Trophoblast cell (in vitro differentiated cells and primary cell): ENCODE measurements at regions not wholly inside any gene's neighbourhood (a gene's known extent, or its start where the extent isn't known, plus 50 kb on each side); places are given as distances from the start of the nearest gene placed in this dataset.
A peak's percentile ranks its signal among the peaks of the same experiment; 100 is the strongest.
"Not testable (repeated sequence)": the region's sequence is repeated elsewhere in the genome, so short reads cannot be mapped to it uniquely, and the experiment has no call there.

Experiments used
- DNase-seq, 2 donors: peaks; one replicate each; pipeline ENCODE4 v3.0.0-alpha.2; 2016
- H2AFZ ChIP-seq: 2 replicates; pipeline ENCODE4 v1.6.1; 2013; ENCODE audit warnings: low read length, moderate library complexity, mild to moderate bottlenecking; ENCODE audit not compliant: insufficient read depth, poor library complexity
- H2AK5ac ChIP-seq: 2 replicates; pipeline ENCODE4 v1.6.1; 2013; ENCODE audit warnings: mild to moderate bottlenecking, low read length
- H2BK120ac ChIP-seq: 2 replicates; pipeline ENCODE4 v1.6.1; 2013; ENCODE audit warnings: low read length, mild to moderate bottlenecking, moderate library complexity; ENCODE audit not compliant: insufficient read depth, poor library complexity
- H2BK12ac ChIP-seq: 2 replicates; pipeline ENCODE4 v1.6.1; 2013; ENCODE audit warnings: mild to moderate bottlenecking, low read length, moderate library complexity
- H2BK5ac ChIP-seq: 2 replicates; pipeline ENCODE4 v1.6.1; 2013; ENCODE audit warnings: low read length, low read depth, moderate library complexity, mild to moderate bottlenecking; ENCODE audit not compliant: poor library complexity
- H3K14ac ChIP-seq: 2 replicates; pipeline ENCODE4 v1.6.1; 2013; ENCODE audit warnings: mild to moderate bottlenecking, low read length
- H3K18ac ChIP-seq: 2 replicates; pipeline ENCODE4 v1.6.1; 2013; ENCODE audit warnings: mild to moderate bottlenecking, low read length
- H3K23ac ChIP-seq: 2 replicates; pipeline ENCODE4 v1.6.1; 2013; ENCODE audit warnings: low read length
- H3K27ac ChIP-seq: 2 replicates; pipeline ENCODE4 v1.5.1; 2013; ENCODE audit warnings: low read depth, mild to moderate bottlenecking, inconsistent platforms, low read length, moderate library complexity
- H3K27me3 ChIP-seq: 2 replicates; pipeline ENCODE4 v1.6.1; 2013; ENCODE audit warnings: inconsistent platforms, mild to moderate bottlenecking, low read length, moderate library complexity; ENCODE audit not compliant: insufficient read depth
- H3K36me3 ChIP-seq, 2 experiments: 1 replicate in 1 of 2; 2 replicates in 1 of 2; pipeline ENCODE4 v1.6.1; 2013; ENCODE audit warnings: low read length in 2 of 2, mild to moderate bottlenecking in 2 of 2, moderate library complexity in 1 of 2; ENCODE audit not compliant: insufficient read depth in 2 of 2, control insufficient read depth in 1 of 2
- H3K4ac ChIP-seq: 2 replicates; pipeline ENCODE4 v1.6.1; 2013; ENCODE audit warnings: low read depth, mild to moderate bottlenecking, low read length, moderate library complexity
- H3K4me1 ChIP-seq, 2 experiments: 1 replicate in 1 of 2; 2 replicates in 1 of 2; pipeline ENCODE4 v1.6.1; 2013; ENCODE audit warnings: low read length in 2 of 2, mild to moderate bottlenecking in 2 of 2, moderate library complexity in 1 of 2; ENCODE audit not compliant: insufficient read depth in 2 of 2, control insufficient read depth in 1 of 2
- H3K4me2 ChIP-seq: 2 replicates; pipeline ENCODE4 v1.6.1; 2013; ENCODE audit warnings: inconsistent platforms, mild to moderate bottlenecking, low read length, moderate library complexity
- H3K4me3 ChIP-seq: 2 replicates; pipeline ENCODE4 v1.5.1; 2013; ENCODE audit warnings: mild to moderate bottlenecking, low read depth, low read length, inconsistent platforms
- H3K79me1 ChIP-seq: one replicate; pipeline ENCODE4 v1.6.1; 2013; ENCODE audit warnings: low read length
- H3K79me2 ChIP-seq: 2 replicates; pipeline ENCODE4 v1.6.1; 2013; ENCODE audit warnings: low read length, mild to moderate bottlenecking; ENCODE audit not compliant: control insufficient read depth, insufficient read depth, poor library complexity
- H3K9ac ChIP-seq: 2 replicates; pipeline ENCODE4 v1.6.1; 2013; ENCODE audit warnings: mild to moderate bottlenecking, low read length
- H3K9me3 ChIP-seq: 2 replicates; pipeline ENCODE4 v1.6.1; 2013; ENCODE audit warnings: low read depth, mild to moderate bottlenecking, control low read depth, inconsistent platforms, low read length; ENCODE audit not compliant: insufficient read depth
- H4K12ac ChIP-seq: 2 replicates; pipeline ENCODE4 v1.6.1; 2013; ENCODE audit warnings: low read depth, mild to moderate bottlenecking, low read length, moderate library complexity
- H4K8ac ChIP-seq: 2 replicates; pipeline ENCODE4 v1.6.1; 2013; ENCODE audit warnings: low read depth, mild to moderate bottlenecking, low read length, moderate library complexity
- H4K91ac ChIP-seq: one replicate; pipeline ENCODE4 v1.6.1; 2013; ENCODE audit warnings: low read depth, mild to moderate bottlenecking, low read length, moderate library complexity
- WGBS: extraction: QIAGEN DNeasy Blood & Tissue Kit; methylation state at CpG from one replicate; pipeline ENCODE4 v1.1.7; 2013; ENCODE audit warnings: missing lambda C conversion rate; ENCODE audit not compliant: insufficient read length, insufficient coverage; ENCODE audit errors: extremely low coverage; 5-methylcytosine and 5-hydroxymethylcytosine counted together

- no peak overlapping the region for H3K4me3 ChIP-seq
- no peaks in the 10 kb centered on the region for H3K27me3 ChIP-seq
- no peaks in the 10 kb centered on the region for H3K79me1 ChIP-seq
- H3K14ac ChIP-seq = no peak overlapping the region
- no peak overlapping the region for H4K12ac ChIP-seq
- H2BK5ac ChIP-seq = no peak overlapping the region
- H4K8ac ChIP-seq = no peak overlapping the region
- no peak for DNase-seq
- no peak overlapping the region for H3K27ac ChIP-seq
- H3K4me1 ChIP-seq = no peaks in the 10 kb centered on the region
- no CpG with 5 or more reads among the region's 3 CpGs for WGBS
- H3K9me3 ChIP-seq = no peaks in the 10 kb centered on the region
- H3K4me2 ChIP-seq = no peak overlapping the region
- H2AFZ ChIP-seq = no peak overlapping the region
- no peak overlapping the region for H2AK5ac ChIP-seq
- no peaks in the 10 kb centered on the region for H3K79me2 ChIP-seq
- H3K36me3 ChIP-seq = no peaks in the 10 kb centered on the region
- H3K23ac ChIP-seq = no peak overlapping the region
- no peak overlapping the region for H4K91ac ChIP-seq
- no peak overlapping the region for H3K4ac ChIP-seq
- no peak overlapping the region for H3K9ac ChIP-seq
- H2BK12ac ChIP-seq = no peak overlapping the region
- no peak overlapping the region for H3K18ac ChIP-seq
- H2BK120ac ChIP-seq = no peak overlapping the region
Observed at GRCh38 chr3:75188962-75189361, 475.2 kb upstream of the FRG2C start.

GRCh38 chr3:75192146-75192616, 471.9 kb upstream of the FRG2C start:
- H3K18ac ChIP-seq = no peak overlapping the region
- no peak overlapping the region for H3K9ac ChIP-seq
- H3K4ac ChIP-seq = no peak overlapping the region
- no peaks in the 10 kb centered on the region for H3K36me3 ChIP-seq
- H3K14ac ChIP-seq = no peak overlapping the region
- H3K27me3 ChIP-seq = no peaks in the 10 kb centered on the region
- no peak overlapping the region for H2AK5ac ChIP-seq
- no peak overlapping the region for H3K27ac ChIP-seq
- no peak overlapping the region for H4K91ac ChIP-seq
- H3K23ac ChIP-seq = no peak overlapping the region
- no peaks in the 10 kb centered on the region for H3K4me1 ChIP-seq
- H2BK12ac ChIP-seq = no peak overlapping the region
- no peak overlapping the region for H3K4me2 ChIP-seq
- no peak overlapping the region for H2AFZ ChIP-seq
- peak; percentile 59 to 76 for DNase-seq
- H3K4me3 ChIP-seq = no peak overlapping the region
- no peak overlapping the region for H4K8ac ChIP-seq
- H3K79me2 ChIP-seq = no peaks in the 10 kb centered on the region
- H2BK120ac ChIP-seq = no peak overlapping the region
- H4K12ac ChIP-seq = no peak overlapping the region
- no peaks in the 10 kb centered on the region for H3K9me3 ChIP-seq
- no CpG with 5 or more reads among the region's 6 CpGs for WGBS
- H2BK5ac ChIP-seq = no peak overlapping the region
- no peaks in the 10 kb centered on the region for H3K79me1 ChIP-seq

- H3K4ac ChIP-seq = no peak overlapping the region
- H3K14ac ChIP-seq = no peak overlapping the region
- H3K27ac ChIP-seq = no peak overlapping the region
- H4K12ac ChIP-seq = no peak overlapping the region
- H3K79me2 ChIP-seq = no peaks in the 10 kb centered on the region
- no peaks in the 10 kb centered on the region for H3K9me3 ChIP-seq
- H2BK120ac ChIP-seq = no peak overlapping the region
- H3K18ac ChIP-seq = no peak overlapping the region
- H3K23ac ChIP-seq = no peak overlapping the region
- no peak overlapping the region for H3K9ac ChIP-seq
- H3K4me2 ChIP-seq = no peak overlapping the region
- H3K4me1 ChIP-seq = no peaks in the 10 kb centered on the region
- no peak overlapping the region for H2BK5ac ChIP-seq
- H2BK12ac ChIP-seq = no peak overlapping the region
- H3K27me3 ChIP-seq = no peaks in the 10 kb centered on the region
- H2AK5ac ChIP-seq = no peak overlapping the region
- no peak overlapping the region for H4K8ac ChIP-seq
- no peak overlapping the region for H4K91ac ChIP-seq
- H3K36me3 ChIP-seq = no peaks in the 10 kb centered on the region
- no peak overlapping the region for H2AFZ ChIP-seq
- DNase-seq = no peak
- WGBS = no CpG with 5 or more reads among the region's 4 CpGs
- H3K4me3 ChIP-seq = no peak overlapping the region
- H3K79me1 ChIP-seq = no peaks in the 10 kb centered on the region
Observed at GRCh38 chr3:75193797-75194196, 470.3 kb upstream of the FRG2C start.

GRCh38 chr3:75214332-75214731, 449.8 kb upstream of the FRG2C start:
- not testable (repeated sequence) for H3K36me3 ChIP-seq, H3K23ac ChIP-seq, H3K27ac ChIP-seq, H4K8ac ChIP-seq, H3K4ac ChIP-seq, H2BK12ac ChIP-seq, H2AFZ ChIP-seq, H2BK5ac ChIP-seq, H3K14ac ChIP-seq, H4K12ac ChIP-seq, H3K4me3 ChIP-seq, H4K91ac ChIP-seq, DNase-seq, H2BK120ac ChIP-seq, H3K18ac ChIP-seq, H3K79me1 ChIP-seq, H2AK5ac ChIP-seq, H3K4me1 ChIP-seq, H3K4me2 ChIP-seq, H3K27me3 ChIP-seq, H3K79me2 ChIP-seq, H3K9me3 ChIP-seq, H3K9ac ChIP-seq
- WGBS = no CpG with 5 or more reads among the region's 22 CpGs
